Smooth muscle cell of the brain vasculature (primary cell): ENCODE measurements at regions not wholly inside any gene's neighbourhood (a gene's known extent, or its start where the extent isn't known, plus 50 kb on each side); places are given as distances from the start of the nearest gene placed in this dataset.
"Not testable (repeated sequence)": the region's sequence is repeated elsewhere in the genome, so short reads cannot be mapped to it uniquely, and the experiment has no call there.

Source experiments
- DNase-seq: peaks from one replicate; pipeline ENCODE4 v3.0.0-alpha.2; 2012; ENCODE audit warnings: low read depth, low spot score

- no peak for DNase-seq
Measured at GRCh38 chr14:82562881-82563280, 1029.2 kb upstream of the SEL1L start.

- no peak for DNase-seq
Measured at GRCh38 chr14:82565825-82566224, 1032.2 kb upstream of the SEL1L start.

- DNase-seq: no peak
Measured at GRCh38 chr14:82587226-82587625, 1053.6 kb upstream of the SEL1L start.

- no peak for DNase-seq
Measured at GRCh38 chr14:82595466-82595865, 1061.8 kb upstream of the SEL1L start.

GRCh38 chr14:82602794-82603193 lies 1069.1 kb upstream of the SEL1L start:
- DNase-seq: no peak

GRCh38 chr14:82604819-82605218 lies 1071.2 kb upstream of the SEL1L start:
- no peak for DNase-seq

- no peak for DNase-seq
Measured at GRCh38 chr14:82621881-82622450, 1088.3 kb upstream of the SEL1L start.

- no peak for DNase-seq
Measured at GRCh38 chr14:82626156-82627066, 1092.8 kb upstream of the SEL1L start.

- no peak for DNase-seq
Measured at GRCh38 chr14:82635915-82636314, 1102.3 kb upstream of the SEL1L start.

- no peak for DNase-seq
Measured at GRCh38 chr14:82636426-82636825, 1102.8 kb upstream of the SEL1L start.

GRCh38 chr14:82641050-82641540 lies 1107.4 kb upstream of the SEL1L start:
- no peak for DNase-seq

- no peak for DNase-seq
Measured at GRCh38 chr14:82642425-82642824, 1108.8 kb upstream of the SEL1L start.

- no peak for DNase-seq
Measured at GRCh38 chr14:82647088-82647810, 1113.6 kb upstream of the SEL1L start.

GRCh38 chr14:82655770-82656169 lies 1122.1 kb upstream of the SEL1L start:
- no peak for DNase-seq

GRCh38 chr14:82657186-82657675 lies 1123.6 kb upstream of the SEL1L start:
- no peak for DNase-seq

- no peak for DNase-seq
Measured at GRCh38 chr14:82661258-82661657, 1127.6 kb upstream of the SEL1L start.

- DNase-seq: no peak
Measured at GRCh38 chr14:82667006-82667405, 1133.4 kb upstream of the SEL1L start.

GRCh38 chr14:82667501-82667900 lies 1133.8 kb upstream of the SEL1L start:
- no peak for DNase-seq

GRCh38 chr14:82676403-82676802 lies 1142.8 kb upstream of the SEL1L start:
- DNase-seq: no peak

GRCh38 chr14:82689948-82690347 lies 1156.3 kb upstream of the SEL1L start:
- no peak for DNase-seq

GRCh38 chr14:82691191-82691590 lies 1157.5 kb upstream of the SEL1L start:
- DNase-seq: not testable (repeated sequence)

- DNase-seq: no peak
Measured at GRCh38 chr14:82694820-82695219, 1161.2 kb upstream of the SEL1L start.
